WTC11 (cell line): ENCODE measurements at regions not wholly inside any gene's neighbourhood (a gene's known extent, or its start where the extent isn't known, plus 50 kb on each side); places are given as distances from the start of the nearest gene placed in this dataset.

Source experiments
- ATAC-seq: fragments of 200-7000 bp; cut with Tn5 transposase; 2 replicates; pipeline ENCODE4 v1.10.0; 2021; ENCODE audit warnings: mild to moderate bottlenecking, moderate library complexity
- CTCF ChIA-PET: fragments of 300-600 bp; sonication (Branson Sonifier 250); formaldehyde crosslinking; loops from one replicate; lab custom pipeline; 2021; ENCODE audit warnings: antibody characterized with exemption; lab: Charles Lee
- POLR2A ChIA-PET: fragments of 350-600 bp; sonication (Branson Sonifier 250); formaldehyde crosslinking; loops from one replicate; lab custom pipeline; 2021; ENCODE audit warnings: antibody characterized with exemption; lab: Charles Lee
- DNase-seq: peaks from one replicate; pipeline ENCODE4 v3.0.0; 2021; ENCODE audit warnings: low spot score
- H3K27ac Mint-ChIP-seq: 2 replicates; pipeline ENCODE4 v1.8.0; 2021; ENCODE audit warnings: mixed read lengths
- H3K27me3 Mint-ChIP-seq: 2 replicates; pipeline ENCODE4 v1.8.0; 2021; ENCODE audit warnings: low read depth, mild to moderate bottlenecking, moderate library complexity, mixed read lengths
- H3K36me3 Mint-ChIP-seq: 2 replicates; pipeline ENCODE4 v1.8.0; 2021; ENCODE audit warnings: mixed read lengths
- H3K4me1 Mint-ChIP-seq: 2 replicates; pipeline ENCODE4 v1.8.0; 2022; ENCODE audit warnings: mixed read lengths
- H3K4me3 Mint-ChIP-seq: 2 replicates; pipeline ENCODE4 v1.8.0; 2021; ENCODE audit warnings: mild to moderate bottlenecking, moderate library complexity, mixed read lengths
- H3K9me3 Mint-ChIP-seq: 2 replicates; pipeline ENCODE4 v1.8.0; 2021; ENCODE audit warnings: mixed read lengths
- ATF1 ChIP-seq: sonication (generic); formaldehyde crosslinking; IDR thresholded peaks from 2 replicates; pipeline ENCODE4 v1.8.1; 2023; ENCODE audit warnings: mild to moderate bottlenecking, moderate library complexity, missing genetic modification reagents
- ATF3 ChIP-seq: sonication (generic); formaldehyde crosslinking; conservative IDR thresholded peaks from 2 replicates; pipeline ENCODE4 v1.8.1; 2022; ENCODE audit warnings: mild to moderate bottlenecking, missing genetic modification reagents
- FOXP4 ChIP-seq: sonication (generic); formaldehyde crosslinking; IDR thresholded peaks from 2 replicates; pipeline ENCODE4 v1.8.0; 2022; ENCODE audit warnings: mild to moderate bottlenecking, missing genetic modification reagents
- GABPB1 ChIP-seq: sonication (generic); formaldehyde crosslinking; IDR thresholded peaks from 2 replicates; pipeline ENCODE4 v1.8.1; 2023; ENCODE audit warnings: mild to moderate bottlenecking, missing genetic modification reagents
- JAZF1 ChIP-seq: fragments of 250-450 bp; sonication (Bioruptor Pico); IDR thresholded peaks from 2 replicates; pipeline ENCODE4 v1.9.0; 2021; ENCODE audit warnings: moderate library complexity, mild to moderate bottlenecking, inconsistent platforms
- MXD4 ChIP-seq: fragments of 250-450 bp; sonication (Bioruptor Pico); IDR thresholded peaks from 2 replicates; pipeline ENCODE4 v1.8.0; 2021; ENCODE audit warnings: mild to moderate bottlenecking, moderate library complexity, borderline replicate concordance
- NFYB ChIP-seq: sonication (generic); formaldehyde crosslinking; conservative IDR thresholded peaks from 2 replicates; pipeline ENCODE4 v1.8.0; 2022; ENCODE audit warnings: low read depth, missing genetic modification reagents
- OVOL2 ChIP-seq: fragments of 250-450 bp; sonication (Bioruptor Pico); IDR thresholded peaks from 2 replicates; pipeline ENCODE4 v1.9.0; 2021; ENCODE audit warnings: mild to moderate bottlenecking, borderline replicate concordance
- PRRX2 ChIP-seq: fragments of 250-450 bp; sonication (Bioruptor Pico); IDR thresholded peaks from 2 replicates; pipeline ENCODE4 v1.8.0; 2021; ENCODE audit warnings: mild to moderate bottlenecking
- RORB ChIP-seq: fragments of 250-450 bp; sonication (Bioruptor Pico); IDR thresholded peaks from 2 replicates; pipeline ENCODE4 v1.9.0; 2021; ENCODE audit warnings: mild to moderate bottlenecking
- SMAD4 ChIP-seq: sonication (generic); formaldehyde crosslinking; IDR thresholded peaks from 2 replicates; pipeline ENCODE4 v1.8.0; 2022; ENCODE audit warnings: mild to moderate bottlenecking, missing genetic modification reagents
- TEAD4 ChIP-seq: sonication (generic); formaldehyde crosslinking; IDR thresholded peaks from 2 replicates; pipeline ENCODE4 v1.8.0; 2022; ENCODE audit warnings: mild to moderate bottlenecking, missing genetic modification reagents
- ZNF232 ChIP-seq: sonication (generic); formaldehyde crosslinking; IDR thresholded peaks from 2 replicates; pipeline ENCODE4 v1.8.0; 2022; ENCODE audit warnings: mild to moderate bottlenecking, missing genetic modification reagents
- ZNF416 ChIP-seq: fragments of 250-450 bp; sonication (Bioruptor Pico); IDR thresholded peaks from 2 replicates; pipeline ENCODE4 v1.9.0; 2021; ENCODE audit warnings: mild to moderate bottlenecking, inconsistent platforms
- ZNF425 ChIP-seq: fragments of 250-450 bp; sonication (Bioruptor Pico); conservative IDR thresholded peaks from 2 replicates; pipeline ENCODE4 v1.9.0; 2021; ENCODE audit warnings: mild to moderate bottlenecking
- TF ChIP-seq, protein P1 (sequence below): fragments of 250-450 bp; sonication (Bioruptor Pico); IDR thresholded peaks from 2 replicates; pipeline ENCODE4 v1.9.0; 2021; ENCODE audit warnings: mild to moderate bottlenecking
- TF ChIP-seq, protein P2 (sequence below): sonication (generic); formaldehyde crosslinking; IDR thresholded peaks from 2 replicates; pipeline ENCODE4 v1.8.1; 2023; ENCODE audit warnings: mild to moderate bottlenecking, missing genetic modification reagents, moderate library complexity
- TF ChIP-seq, protein P3 (sequence below): fragments of 250-450 bp; sonication (Bioruptor Pico); IDR thresholded peaks from 2 replicates; pipeline ENCODE4 v1.8.0; 2021; ENCODE audit warnings: mild to moderate bottlenecking
- TF ChIP-seq, protein P4 (sequence below): fragments of 250-450 bp; sonication (Bioruptor Pico); IDR thresholded peaks from 2 replicates; pipeline ENCODE4 v1.9.0; 2021; ENCODE audit warnings: mild to moderate bottlenecking

DNA sequence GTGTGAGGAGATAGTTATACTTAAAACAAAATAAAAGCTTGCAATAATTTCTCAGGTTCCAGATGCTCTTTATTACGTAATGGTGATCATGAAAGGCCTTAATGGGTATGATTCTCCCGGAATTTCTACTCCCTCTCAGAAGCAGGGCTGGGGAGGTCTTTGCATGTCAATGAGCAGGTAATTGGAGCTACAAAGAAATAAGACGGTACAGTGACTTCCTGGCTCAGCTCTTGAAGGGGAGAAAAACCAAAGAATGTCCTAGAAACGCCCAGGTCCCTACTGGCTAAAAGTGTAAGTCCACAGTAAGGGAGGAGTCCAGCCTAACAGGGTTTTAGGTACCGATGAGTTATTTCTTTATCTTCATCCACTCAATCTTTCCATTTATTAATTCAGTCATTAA is 390.9 kb downstream of the TMEM114 start:
- H3K9me3 Mint-ChIP-seq, result peaks cover 90% of the 10 kb centered on the region
- H3K27ac Mint-ChIP-seq, result no peak overlapping the region
- POLR2A ChIA-PET, result no interaction called here
- peaks cover 78% of the 10 kb centered on the region for H3K36me3 Mint-ChIP-seq
- peaks cover 7% of the 10 kb centered on the region; the same call in 1 of the 2 replicates for H3K27me3 Mint-ChIP-seq
- CTCF ChIA-PET, result no interaction called here
- ATAC-seq, result no peak
- TF ChIP-seq ATF1 (CRISPR knock-in tag) (no peak), ATF3 (CRISPR knock-in tag) (no peak), MXD4 (CRISPR knock-in tag) (no peak), ZNF425 (CRISPR knock-in tag) (no peak), SMAD4 (no peak), TEAD4 (CRISPR knock-in tag) (no peak), GABPB1 (CRISPR knock-in tag) (no peak), ZNF232 (CRISPR knock-in tag) (no peak), NFYB (CRISPR knock-in tag) (no peak), FOXP4 (CRISPR knock-in tag) (no peak)
- TF ChIP-seq, protein P1, sequence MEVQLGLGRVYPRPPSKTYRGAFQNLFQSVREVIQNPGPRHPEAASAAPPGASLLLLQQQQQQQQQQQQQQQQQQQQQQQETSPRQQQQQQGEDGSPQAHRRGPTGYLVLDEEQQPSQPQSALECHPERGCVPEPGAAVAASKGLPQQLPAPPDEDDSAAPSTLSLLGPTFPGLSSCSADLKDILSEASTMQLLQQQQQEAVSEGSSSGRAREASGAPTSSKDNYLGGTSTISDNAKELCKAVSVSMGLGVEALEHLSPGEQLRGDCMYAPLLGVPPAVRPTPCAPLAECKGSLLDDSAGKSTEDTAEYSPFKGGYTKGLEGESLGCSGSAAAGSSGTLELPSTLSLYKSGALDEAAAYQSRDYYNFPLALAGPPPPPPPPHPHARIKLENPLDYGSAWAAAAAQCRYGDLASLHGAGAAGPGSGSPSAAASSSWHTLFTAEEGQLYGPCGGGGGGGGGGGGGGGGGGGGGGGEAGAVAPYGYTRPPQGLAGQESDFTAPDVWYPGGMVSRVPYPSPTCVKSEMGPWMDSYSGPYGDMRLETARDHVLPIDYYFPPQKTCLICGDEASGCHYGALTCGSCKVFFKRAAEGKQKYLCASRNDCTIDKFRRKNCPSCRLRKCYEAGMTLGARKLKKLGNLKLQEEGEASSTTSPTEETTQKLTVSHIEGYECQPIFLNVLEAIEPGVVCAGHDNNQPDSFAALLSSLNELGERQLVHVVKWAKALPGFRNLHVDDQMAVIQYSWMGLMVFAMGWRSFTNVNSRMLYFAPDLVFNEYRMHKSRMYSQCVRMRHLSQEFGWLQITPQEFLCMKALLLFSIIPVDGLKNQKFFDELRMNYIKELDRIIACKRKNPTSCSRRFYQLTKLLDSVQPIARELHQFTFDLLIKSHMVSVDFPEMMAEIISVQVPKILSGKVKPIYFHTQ (CRISPR knock-in tag), result no peak
- TF ChIP-seq, protein P2, sequence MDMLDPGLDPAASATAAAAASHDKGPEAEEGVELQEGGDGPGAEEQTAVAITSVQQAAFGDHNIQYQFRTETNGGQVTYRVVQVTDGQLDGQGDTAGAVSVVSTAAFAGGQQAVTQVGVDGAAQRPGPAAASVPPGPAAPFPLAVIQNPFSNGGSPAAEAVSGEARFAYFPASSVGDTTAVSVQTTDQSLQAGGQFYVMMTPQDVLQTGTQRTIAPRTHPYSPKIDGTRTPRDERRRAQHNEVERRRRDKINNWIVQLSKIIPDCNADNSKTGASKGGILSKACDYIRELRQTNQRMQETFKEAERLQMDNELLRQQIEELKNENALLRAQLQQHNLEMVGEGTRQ, result no peak
- TF ChIP-seq, all 79 proteins: peak for 0
- Mint-ChIP-seq H3K4me3 (no peak overlapping the region), H3K4me1 (no peaks in the 10 kb centered on the region)
- DNase-seq, result no peak

GRCh38 chr16:8194794-8195193 is 395.5 kb downstream of the TMEM114 start:
- H3K27ac Mint-ChIP-seq, result no peak overlapping the region
- no peak overlapping the region for H3K4me3 Mint-ChIP-seq
- no peaks in the 10 kb centered on the region for H3K4me1 Mint-ChIP-seq
- H3K27me3 Mint-ChIP-seq, result peaks cover 19% of the 10 kb centered on the region
- H3K36me3 Mint-ChIP-seq, result peaks cover 84% of the 10 kb centered on the region
- ChIA-PET CTCF (interaction anchor here (1.0 kb wide), 1 partner anchor 1169 kb away, joined by 3 read pairs; no protein-coding TSS in a partner anchor), POLR2A (no interaction called here)
- peak; percentile 10 for DNase-seq
- peaks cover 90% of the 10 kb centered on the region for H3K9me3 Mint-ChIP-seq
- ATAC-seq, result no peak
- TF ChIP-seq FOXP4 (CRISPR knock-in tag) (no peak), RORB (no peak), ZNF416 (CRISPR knock-in tag) (no peak), JAZF1 (CRISPR knock-in tag) (no peak), ZNF425 (CRISPR knock-in tag) (no peak), OVOL2 (CRISPR knock-in tag) (no peak), TEAD4 (CRISPR knock-in tag) (no peak), PRRX2 (CRISPR knock-in tag) (no peak), ATF1 (CRISPR knock-in tag) (no peak)
- TF ChIP-seq, protein P3, sequence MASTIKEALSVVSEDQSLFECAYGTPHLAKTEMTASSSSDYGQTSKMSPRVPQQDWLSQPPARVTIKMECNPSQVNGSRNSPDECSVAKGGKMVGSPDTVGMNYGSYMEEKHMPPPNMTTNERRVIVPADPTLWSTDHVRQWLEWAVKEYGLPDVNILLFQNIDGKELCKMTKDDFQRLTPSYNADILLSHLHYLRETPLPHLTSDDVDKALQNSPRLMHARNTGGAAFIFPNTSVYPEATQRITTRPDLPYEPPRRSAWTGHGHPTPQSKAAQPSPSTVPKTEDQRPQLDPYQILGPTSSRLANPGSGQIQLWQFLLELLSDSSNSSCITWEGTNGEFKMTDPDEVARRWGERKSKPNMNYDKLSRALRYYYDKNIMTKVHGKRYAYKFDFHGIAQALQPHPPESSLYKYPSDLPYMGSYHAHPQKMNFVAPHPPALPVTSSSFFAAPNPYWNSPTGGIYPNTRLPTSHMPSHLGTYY, result no peak
- TF ChIP-seq, protein P4, sequence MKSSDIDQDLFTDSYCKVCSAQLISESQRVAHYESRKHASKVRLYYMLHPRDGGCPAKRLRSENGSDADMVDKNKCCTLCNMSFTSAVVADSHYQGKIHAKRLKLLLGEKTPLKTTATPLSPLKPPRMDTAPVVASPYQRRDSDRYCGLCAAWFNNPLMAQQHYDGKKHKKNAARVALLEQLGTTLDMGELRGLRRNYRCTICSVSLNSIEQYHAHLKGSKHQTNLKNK (CRISPR knock-in tag), result no peak
